Pancreas (tissue), 10 donors: ENCODE measurements at regions not wholly inside any gene's neighbourhood (a gene's known extent, or its start where the extent isn't known, plus 50 kb on each side); places are given as distances from the start of the nearest gene placed in this dataset.

Experiments
- ATAC-seq, 4 donors: fragments of 200-7000 bp; cut with Tn5 transposase; one replicate each; pipeline versions ENCODE4 v1.8.0 to v1.9.1; 2020; ENCODE audit warnings: mild to moderate bottlenecking in 4 of 4, moderate library complexity in 4 of 4
- DNase-seq, 6 donors: peaks; one replicate each; pipeline ENCODE4 v3.0.0-alpha.2; 2020
- FAIRE-seq: peaks from 2 replicates; lab custom pipeline; 2012; peaks lifted over from hg19 to GRCh38; lab: Jason Lieb, UNC
- H3K27ac ChIP-seq, 4 donors: fragments of 200-600 bp; sonication (generic); 1 replicate in 3 of 4; 2 replicates in 1 of 4; pipeline versions ENCODE4 v1.5.0 to v1.8.0; 2020
- H3K27me3 ChIP-seq, 4 donors: fragments of 200-600 bp; one replicate each; pipeline ENCODE4 v1.8.0; 2021
- H3K36me3 ChIP-seq, 3 donors: fragments of 200-600 bp; sonication (generic) in 1 of 3; one replicate each; pipeline versions ENCODE4 v1.5.0 to v1.8.0; 2020 to 2021
- H3K4me1 ChIP-seq, 3 donors: fragments of 200-600 bp; one replicate each; pipeline ENCODE4 v1.8.0; 2021
- H3K4me3 ChIP-seq, 4 donors: fragments of 200-600 bp; sonication (generic) in 2 of 4; one replicate each; pipeline versions ENCODE4 v1.5.0 to v1.8.0; 2020 to 2021
- H3K9me3 ChIP-seq, 4 donors: fragments of 200-600 bp; one replicate each; pipeline ENCODE4 v1.8.0; 2021
- WGBS, 2 donors: extraction: QIAGEN DNeasy Blood & Tissue Kit; methylation state at CpG; one replicate each; pipeline ENCODE4 v1.1.7; 2013; 5-methylcytosine and 5-hydroxymethylcytosine counted together
- intact Hi-C, 3 donors: fragments of 100-400 bp; cut with DNase I; formaldehyde crosslinking; loops; one replicate each; pipeline versions ENCODE4 v1.11.1 to v1.14.2; 2022
- TF ChIP-seq, protein P1 (sequence below), 4 donors: fragments of 200-600 bp; sonication (generic) in 3 of 4; IDR thresholded peaks; one replicate each; pipeline versions ENCODE4 v1.5.0 to v1.8.0; 2021; ENCODE audit warnings: antibody characterized with exemption in 4 of 4
- donor health status: healthy with polysubstance abuse.
- donor health status: DM: no; HTN: no; CAD: no; lungs with moderate emphysema.
- donor health status: DM: no; HTN: no; CAD: no.
- donor health status: control.
- donor health status: control.
- donor health status: Bipolar disorder and iron deficiency.
- donor health status: DM: yes; HTN: yes; CAD: no.
- donor health status: DM: no; HTN: no; CAD: no.
- donor health status: DM: no; HTN: no; CAD: no.
- donor health status: DM: yes; HTN: yes; CAD: no.

DNA sequence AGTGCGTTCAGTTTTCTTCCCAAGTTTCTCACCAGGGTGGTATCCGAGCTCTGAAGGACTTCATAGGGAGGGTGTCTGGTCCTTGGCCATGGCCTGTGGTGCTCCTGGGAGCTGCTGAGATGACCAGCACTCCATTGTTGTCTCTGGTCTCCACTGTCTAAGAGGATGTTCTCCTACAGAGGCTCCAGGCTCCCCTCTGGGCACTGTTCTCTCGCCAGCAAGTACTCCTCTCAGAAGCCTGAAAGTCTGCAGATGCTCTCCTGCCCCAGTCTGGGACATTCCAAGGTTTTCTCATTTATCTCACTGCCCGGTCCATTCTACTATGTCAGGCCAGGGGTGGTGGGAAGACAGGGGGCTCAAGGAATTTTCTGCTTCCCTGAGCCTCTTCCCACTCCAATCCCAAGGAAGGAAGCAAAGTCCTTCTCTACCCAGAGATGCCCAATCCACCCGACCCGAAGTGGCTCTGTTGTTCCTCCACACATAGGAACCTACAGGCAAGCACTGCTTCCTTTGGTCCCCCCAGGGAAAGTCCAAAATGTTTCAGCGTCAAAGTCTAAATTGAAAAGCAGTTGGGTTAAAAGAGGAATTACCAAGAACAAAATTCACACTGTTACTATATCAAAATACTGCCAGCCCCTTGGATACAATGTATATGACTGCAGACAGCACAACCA, 110.5 kb downstream of the GYPC start:
- H3K27ac ChIP-seq, result no peak overlapping the region
- TF ChIP-seq, protein P1, sequence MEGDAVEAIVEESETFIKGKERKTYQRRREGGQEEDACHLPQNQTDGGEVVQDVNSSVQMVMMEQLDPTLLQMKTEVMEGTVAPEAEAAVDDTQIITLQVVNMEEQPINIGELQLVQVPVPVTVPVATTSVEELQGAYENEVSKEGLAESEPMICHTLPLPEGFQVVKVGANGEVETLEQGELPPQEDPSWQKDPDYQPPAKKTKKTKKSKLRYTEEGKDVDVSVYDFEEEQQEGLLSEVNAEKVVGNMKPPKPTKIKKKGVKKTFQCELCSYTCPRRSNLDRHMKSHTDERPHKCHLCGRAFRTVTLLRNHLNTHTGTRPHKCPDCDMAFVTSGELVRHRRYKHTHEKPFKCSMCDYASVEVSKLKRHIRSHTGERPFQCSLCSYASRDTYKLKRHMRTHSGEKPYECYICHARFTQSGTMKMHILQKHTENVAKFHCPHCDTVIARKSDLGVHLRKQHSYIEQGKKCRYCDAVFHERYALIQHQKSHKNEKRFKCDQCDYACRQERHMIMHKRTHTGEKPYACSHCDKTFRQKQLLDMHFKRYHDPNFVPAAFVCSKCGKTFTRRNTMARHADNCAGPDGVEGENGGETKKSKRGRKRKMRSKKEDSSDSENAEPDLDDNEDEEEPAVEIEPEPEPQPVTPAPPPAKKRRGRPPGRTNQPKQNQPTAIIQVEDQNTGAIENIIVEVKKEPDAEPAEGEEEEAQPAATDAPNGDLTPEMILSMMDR (IDR thresholded peaks at IDR 0.05), result no peak
- H3K4me3 ChIP-seq, result no peak overlapping the region
- WGBS, 2 donors, result 55 to 74% methylated on average over 6 to 7 of the region's 7 CpGs
- intact Hi-C loops, result no loop called here
- no peak for ATAC-seq
- H3K36me3 ChIP-seq, result no peaks in the 10 kb centered on the region
- peak in 1 of 6 donors; percentile 12 for DNase-seq
- no peaks in the 10 kb centered on the region for H3K27me3 ChIP-seq
- H3K4me1 ChIP-seq, result no peaks in the 10 kb centered on the region
- H3K9me3 ChIP-seq, result no peaks in the 10 kb centered on the region
- no peak for FAIRE-seq

DNA sequence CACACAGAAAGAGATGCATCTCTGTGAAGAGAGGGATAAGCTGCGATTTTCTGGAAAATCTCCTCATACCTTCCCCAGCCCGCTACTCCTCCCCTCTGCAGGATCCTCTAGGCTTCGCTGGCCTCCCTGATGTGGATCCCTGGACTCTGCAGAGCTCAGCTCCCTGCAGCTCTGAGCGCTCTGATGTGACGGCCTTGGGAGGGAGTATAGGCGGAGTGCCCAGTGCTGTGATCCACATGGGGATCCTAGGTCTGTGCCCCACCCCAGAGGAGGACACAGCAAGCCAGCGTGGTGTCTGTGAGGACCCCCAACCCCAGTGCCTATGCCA, 111.0 kb downstream of the GYPC start:
- DNase-seq (peak in 1 of 6 donors; percentile 12), FAIRE-seq (no peak), ATAC-seq (no peak)
- Histone ChIP-seq H3K27me3 (no peaks in the 10 kb centered on the region), H3K4me3 (no peak overlapping the region), H3K4me1 (no peaks in the 10 kb centered on the region), H3K36me3 (no peaks in the 10 kb centered on the region), H3K27ac (no peak overlapping the region), H3K9me3 (no peaks in the 10 kb centered on the region)
- 57 to 72% methylated on average over 7 of the region's 7 CpGs for WGBS, 2 donors
- TF ChIP-seq, protein P1 (IDR thresholded peaks at IDR 0.05), result no peak
- intact Hi-C loops, result no loop called here

DNA sequence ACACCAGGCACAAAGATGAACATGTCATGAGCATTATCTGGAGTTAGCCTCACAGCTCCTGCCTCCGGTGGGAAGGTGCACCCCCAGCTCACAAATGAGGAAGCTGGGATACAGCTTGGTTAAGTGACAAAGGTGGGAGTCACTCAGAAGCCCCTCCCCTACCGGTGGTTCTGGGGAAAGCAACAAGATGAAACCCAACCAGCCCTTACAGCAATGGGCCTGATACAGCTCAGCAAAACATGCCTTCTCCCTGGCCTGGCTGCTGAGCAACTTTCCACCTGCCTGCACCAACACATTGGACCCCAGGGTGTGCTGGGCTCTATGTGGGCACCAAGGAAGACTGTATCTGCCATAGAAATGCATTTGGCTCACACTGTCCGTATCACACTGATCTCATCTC, 113.2 kb downstream of the GYPC start:
- TF ChIP-seq, protein P1 (IDR thresholded peaks at IDR 0.05), result no peak
- Histone ChIP-seq H3K27me3 (no peaks in the 10 kb centered on the region), H3K4me3 (no peak overlapping the region), H3K36me3 (no peaks in the 10 kb centered on the region), H3K27ac (no peak overlapping the region), H3K4me1 (no peaks in the 10 kb centered on the region), H3K9me3 (no peaks in the 10 kb centered on the region)
- no peak for FAIRE-seq
- intact Hi-C loops, result no loop called here
- DNase-seq, result peak in 1 of 6 donors; percentile 20
- WGBS, 2 donors, result 58 to 69% methylated on average over 3 of the region's 3 CpGs
- no peak for ATAC-seq

DNA sequence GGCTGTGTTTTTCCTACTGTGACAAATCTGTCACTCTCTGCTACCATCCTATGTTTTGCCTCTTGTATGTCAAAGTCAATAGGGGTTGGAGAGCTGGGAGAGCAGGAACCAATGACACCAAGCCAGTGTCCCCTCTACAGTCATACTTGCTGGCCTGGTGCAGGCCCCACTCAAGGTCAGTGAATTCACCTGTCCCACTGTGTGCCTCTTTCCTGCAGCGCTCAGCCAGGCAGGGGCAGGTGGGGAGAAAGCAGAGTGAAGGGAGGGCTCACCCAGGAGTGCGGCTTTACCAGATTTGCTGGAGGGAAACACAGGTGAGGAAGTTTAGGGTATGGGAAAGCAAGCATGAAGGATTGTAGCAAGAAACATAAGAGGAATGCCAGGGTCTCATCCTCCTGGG, 114.5 kb downstream of the GYPC start:
- Histone ChIP-seq H3K27ac (no peak overlapping the region), H3K36me3 (no peaks in the 10 kb centered on the region), H3K4me3 (no peak overlapping the region), H3K4me1 (no peaks in the 10 kb centered on the region), H3K27me3 (no peaks in the 10 kb centered on the region), H3K9me3 (no peaks in the 10 kb centered on the region)
- peak in 1 of 6 donors; percentile 14 for DNase-seq
- intact Hi-C loops, result loop anchor here in 2 of 3 donors (10.0 kb wide), 3 partner anchors 246 to 536 kb away; no protein-coding TSS in a partner anchor
- FAIRE-seq, result no peak
- no peak for ATAC-seq
- TF ChIP-seq, protein P1 (IDR thresholded peaks at IDR 0.05), result no peak
- 86 to 89% methylated on average over 2 of the region's 2 CpGs for WGBS, 2 donors

DNA sequence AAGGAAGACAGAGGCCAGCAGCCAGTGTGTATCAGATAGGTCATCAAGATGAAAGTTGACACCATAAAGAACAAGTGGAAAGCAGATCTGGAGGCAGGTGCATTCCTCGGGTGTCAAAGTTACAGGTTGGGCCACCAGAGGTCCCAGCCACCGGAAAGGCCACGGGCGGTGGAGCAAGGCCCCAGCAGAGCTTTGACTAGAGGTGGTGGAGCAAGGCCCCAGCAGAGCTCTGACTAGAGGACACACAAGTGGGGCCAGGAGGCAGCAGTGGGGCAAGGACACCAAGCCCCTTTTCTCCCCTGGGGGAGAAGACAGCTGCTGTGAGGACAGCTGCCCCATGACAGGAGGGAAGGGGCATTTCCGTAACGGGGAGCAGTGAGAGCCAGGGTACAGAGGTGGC, 115.1 kb downstream of the GYPC start:
- Histone ChIP-seq H3K27ac (no peak overlapping the region), H3K27me3 (no peaks in the 10 kb centered on the region), H3K36me3 (no peaks in the 10 kb centered on the region), H3K9me3 (no peaks in the 10 kb centered on the region), H3K4me1 (no peaks in the 10 kb centered on the region), H3K4me3 (no peak overlapping the region)
- no peak for ATAC-seq
- 69 to 88% methylated on average over 6 of the region's 6 CpGs for WGBS, 2 donors
- TF ChIP-seq, protein P1 (IDR thresholded peaks at IDR 0.05), result no peak
- no peak for FAIRE-seq
- peak in 1 of 6 donors; percentile 45 for DNase-seq
- intact Hi-C loops, result loop anchor here in 2 of 3 donors (10.0 kb wide), 3 partner anchors 246 to 536 kb away; no protein-coding TSS in a partner anchor
